Fibroblast of the aortic adventitia (primary cell): ENCODE measurements at regions not wholly inside any gene's neighbourhood (a gene's known extent, or its start where the extent isn't known, plus 50 kb on each side); places are given as distances from the start of the nearest gene placed in this dataset.

Source experiments
- DNase-seq: peaks from one replicate; pipeline ENCODE4 v3.0.0-alpha.2; 2010; ENCODE audit warnings: low read depth
- H3K4me3 ChIP-seq: 2 replicates; pipeline ENCODE4 v1.5.1; 2011; ENCODE audit warnings: low read depth, mild to moderate bottlenecking, control low read depth, low read length, moderate library complexity
- CTCF ChIP-seq: IDR thresholded peaks from 2 replicates; pipeline ENCODE4 v1.5.1; 2011; ENCODE audit warnings: mild to moderate bottlenecking, low read length, control low read depth, inconsistent platforms; ENCODE audit not compliant: insufficient read depth

- DNase-seq, result peak; percentile 17
- TF ChIP-seq CTCF, result no peak
- no peak overlapping the region for H3K4me3 ChIP-seq
Observed at GRCh38 chr10:10644676-10645385, 372.8 kb upstream of the CELF2 start.

GRCh38 chr10:10647331-10647730 is 370.3 kb upstream of the CELF2 start:
- DNase-seq, result no peak
- no peak overlapping the region for H3K4me3 ChIP-seq
- TF ChIP-seq CTCF, result no peak

GRCh38 chr10:10657139-10657760 is 360.4 kb upstream of the CELF2 start:
- TF ChIP-seq CTCF, result no peak
- DNase-seq, result no peak
- H3K4me3 ChIP-seq, result no peak overlapping the region

- peak; percentile 51 for DNase-seq
- H3K4me3 ChIP-seq, result no peak overlapping the region
- TF ChIP-seq CTCF, result no peak
Observed at GRCh38 chr10:10658172-10658785, 359.4 kb upstream of the CELF2 start.

- H3K4me3 ChIP-seq, result no peak overlapping the region
- DNase-seq, result no peak
- TF ChIP-seq CTCF, result no peak
Observed at GRCh38 chr10:10660054-10660453, 357.6 kb upstream of the CELF2 start.

GRCh38 chr10:10661176-10661575 is 356.5 kb upstream of the CELF2 start:
- no peak overlapping the region for H3K4me3 ChIP-seq
- TF ChIP-seq CTCF, result no peak
- no peak for DNase-seq
